ENCODE measurements at regions not wholly inside any gene's neighbourhood (a gene's known extent, or its start where the extent isn't known, plus 50 kb on each side); places are given as distances from the start of the nearest gene placed in this dataset.

GRCh38 chr2:226452768-226453167 lies 346.9 kb downstream of the IRS1 start:
- ChIA-PET CTCF (no interaction called here), POLR2A (ENCODE audit: low non-redundant PET) (no interaction called here)
- peaks cover 3% of the 10 kb centered on the region for H3K4me1 ChIP-seq (ENCODE audit: insufficient read depth, low read length, poor library complexity, severe bottlenecking)
- no peak overlapping the region for H3K4me3 ChIP-seq (ENCODE audit: low read depth, low read length, poor library complexity, severe bottlenecking)
- no peak overlapping the region for H3K27ac ChIP-seq (ENCODE audit: low read depth, low read length, poor library complexity, severe bottlenecking)
- TF ChIP-seq CTCF (conservative IDR thresholded peaks at IDR 0.05; ENCODE audit: low read depth, low read length): no peak
- TF ChIP-seq EZH2 (IDR thresholded peaks at IDR 0.05; ENCODE audit: borderline replicate concordance, low read depth, low read length, poor library complexity, severe bottlenecking): no peak
- H3K27me3 ChIP-seq (replicated peaks; ENCODE audit: insufficient read depth, low read depth, low read length, poor library complexity): no peaks in the 10 kb centered on the region
- intact Hi-C loops (cut with micrococcal nuclease; ENCODE audit: unreplicated experiment): no loop called here
- no peak for DNase-seq (ENCODE audit: low spot score)
- H3K9me3 ChIP-seq (ENCODE audit: low read depth, low read length, poor library complexity, severe bottlenecking): peaks cover 17% of the 10 kb centered on the region
- BruUV-seq (replicated peaks): no TSS peak
- H3K36me3 ChIP-seq (ENCODE audit: insufficient read depth, low read length, poor library complexity, severe bottlenecking): no peaks in the 10 kb centered on the region

- Histone ChIP-seq H3K4me1 (ENCODE audit: insufficient read depth, low read length, poor library complexity, severe bottlenecking) (peaks cover 12% of the 10 kb centered on the region), H3K9me3 (ENCODE audit: low read depth, low read length, poor library complexity, severe bottlenecking) (peaks cover 17% of the 10 kb centered on the region), H3K36me3 (ENCODE audit: insufficient read depth, low read length, poor library complexity, severe bottlenecking) (no peaks in the 10 kb centered on the region), H3K27me3 (replicated peaks; ENCODE audit: insufficient read depth, low read depth, low read length, poor library complexity) (no peaks in the 10 kb centered on the region), H3K4me3 (ENCODE audit: low read depth, low read length, poor library complexity, severe bottlenecking) (no peak overlapping the region), H3K27ac (ENCODE audit: low read depth, low read length, poor library complexity, severe bottlenecking) (no peak overlapping the region)
- ChIA-PET POLR2A (ENCODE audit: low non-redundant PET) (no interaction called here), CTCF (no interaction called here)
- TF ChIP-seq CTCF (conservative IDR thresholded peaks at IDR 0.05; ENCODE audit: low read depth, low read length): no peak
- no peak for TF ChIP-seq EZH2 (IDR thresholded peaks at IDR 0.05; ENCODE audit: borderline replicate concordance, low read depth, low read length, poor library complexity, severe bottlenecking)
- intact Hi-C loops (cut with micrococcal nuclease; ENCODE audit: unreplicated experiment): no loop called here
- no peak for DNase-seq (ENCODE audit: low spot score)
- no TSS peak for BruUV-seq (replicated peaks)
Measured at GRCh38 chr2:226451486-226451885, 348.1 kb downstream of the IRS1 start.

- intact Hi-C loops (cut with micrococcal nuclease; ENCODE audit: unreplicated experiment): no loop called here
- no peak for TF ChIP-seq EZH2 (IDR thresholded peaks at IDR 0.05; ENCODE audit: borderline replicate concordance, low read depth, low read length, poor library complexity, severe bottlenecking)
- TF ChIP-seq CTCF (conservative IDR thresholded peaks at IDR 0.05; ENCODE audit: low read depth, low read length): no peak
- Histone ChIP-seq H3K27ac (ENCODE audit: low read depth, low read length, poor library complexity, severe bottlenecking) (no peak overlapping the region), H3K36me3 (ENCODE audit: insufficient read depth, low read length, poor library complexity, severe bottlenecking) (no peaks in the 10 kb centered on the region), H3K9me3 (ENCODE audit: low read depth, low read length, poor library complexity, severe bottlenecking) (peaks cover 17% of the 10 kb centered on the region), H3K4me3 (ENCODE audit: low read depth, low read length, poor library complexity, severe bottlenecking) (no peak overlapping the region), H3K27me3 (replicated peaks; ENCODE audit: insufficient read depth, low read depth, low read length, poor library complexity) (no peaks in the 10 kb centered on the region), H3K4me1 (ENCODE audit: insufficient read depth, low read length, poor library complexity, severe bottlenecking) (peaks cover 24% of the 10 kb centered on the region)
- BruUV-seq (replicated peaks): no TSS peak
- ChIA-PET CTCF (no interaction called here), POLR2A (ENCODE audit: low non-redundant PET) (no interaction called here)
- DNase-seq (ENCODE audit: low spot score): no peak
Measured at GRCh38 chr2:226450141-226450540, 349.5 kb downstream of the IRS1 start.

All from A673 (cell line).